Activated naive CD8-positive, alpha-beta T cell treated with anti-CD3 and anti-CD28 coated beads, Interleukin-2, amount 50 U/mL, for 24 hours (primary cell): ENCODE measurements at regions not wholly inside any gene's neighbourhood (a gene's known extent, or its start where the extent isn't known, plus 50 kb on each side); places are given as distances from the start of the nearest gene placed in this dataset.
"Not testable (repeated sequence)": the region's sequence is repeated elsewhere in the genome, so short reads cannot be mapped to it uniquely, and the experiment has no call there.

Source experiments
- ATAC-seq: fragments of 150-1000 bp; cut with Tn5 transposase; one replicate; pipeline ENCODE4 v1.10.0; 2021
- DNase-seq: peaks from one replicate; pipeline ENCODE4 v3.0.0; 2021
- H3K27ac Mint-ChIP-seq: one replicate; pipeline ENCODE4 v1.8.0; 2021; ENCODE audit warnings: mild to moderate bottlenecking, mixed read lengths
- H3K27me3 Mint-ChIP-seq: one replicate; pipeline ENCODE4 v1.8.0; 2021; ENCODE audit warnings: mixed read lengths
- H3K36me3 Mint-ChIP-seq: one replicate; pipeline ENCODE4 v1.8.0; 2021; ENCODE audit warnings: low read depth, mixed read lengths
- H3K4me1 Mint-ChIP-seq: one replicate; pipeline ENCODE4 v1.8.0; 2021; ENCODE audit warnings: mixed read lengths
- H3K4me3 Mint-ChIP-seq: one replicate; pipeline ENCODE4 v1.8.0; 2021; ENCODE audit warnings: mild to moderate bottlenecking, moderate library complexity, mixed read lengths
- H3K9me3 Mint-ChIP-seq: one replicate; pipeline ENCODE4 v1.8.0; 2021; ENCODE audit warnings: mixed read lengths

DNA sequence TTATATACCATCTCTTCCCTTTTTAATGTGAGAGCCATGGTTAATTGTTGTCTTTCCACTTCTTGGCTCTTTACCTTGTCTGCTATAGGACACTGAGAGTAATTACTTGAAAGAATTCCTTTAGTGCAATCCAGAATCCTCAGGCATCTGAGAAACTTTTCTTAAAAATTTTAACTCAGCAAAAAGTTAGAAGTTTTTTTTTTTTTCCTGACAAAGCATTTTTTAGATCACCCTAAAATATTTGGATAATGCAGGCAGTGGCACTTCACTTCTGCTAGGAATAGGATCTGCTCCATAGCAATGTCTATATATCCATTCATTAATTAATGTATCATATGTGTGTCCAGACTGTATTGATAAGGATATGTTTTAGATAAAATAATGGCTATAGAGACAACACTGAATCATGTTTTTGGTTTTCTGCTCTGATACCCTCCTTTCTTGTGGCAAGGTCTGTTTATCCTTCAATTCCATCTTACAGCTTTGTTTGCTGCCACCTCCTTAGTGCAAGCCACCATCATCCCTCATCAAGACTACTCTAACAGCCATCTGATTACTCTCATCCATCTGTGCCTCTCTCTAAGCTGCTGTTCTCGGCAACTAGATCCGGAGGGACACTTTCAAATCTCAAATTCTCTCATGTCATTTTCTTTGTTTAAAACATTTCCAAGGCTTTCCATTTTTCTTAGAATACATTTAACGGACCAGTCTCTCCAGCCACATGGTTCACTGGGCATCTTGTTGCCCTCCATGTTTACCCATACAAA lies 563.5 kb downstream of the EDEM1 start:
- DNase-seq (no peak), ATAC-seq (no peak)
- no peaks in the 10 kb centered on the region for H3K36me3 Mint-ChIP-seq
- H3K4me1 Mint-ChIP-seq = no peaks in the 10 kb centered on the region
- H3K27me3 Mint-ChIP-seq = no peaks in the 10 kb centered on the region
- peaks cover 9% of the 10 kb centered on the region for H3K9me3 Mint-ChIP-seq
- no peak overlapping the region for H3K4me3 Mint-ChIP-seq
- no peak overlapping the region for H3K27ac Mint-ChIP-seq

DNA sequence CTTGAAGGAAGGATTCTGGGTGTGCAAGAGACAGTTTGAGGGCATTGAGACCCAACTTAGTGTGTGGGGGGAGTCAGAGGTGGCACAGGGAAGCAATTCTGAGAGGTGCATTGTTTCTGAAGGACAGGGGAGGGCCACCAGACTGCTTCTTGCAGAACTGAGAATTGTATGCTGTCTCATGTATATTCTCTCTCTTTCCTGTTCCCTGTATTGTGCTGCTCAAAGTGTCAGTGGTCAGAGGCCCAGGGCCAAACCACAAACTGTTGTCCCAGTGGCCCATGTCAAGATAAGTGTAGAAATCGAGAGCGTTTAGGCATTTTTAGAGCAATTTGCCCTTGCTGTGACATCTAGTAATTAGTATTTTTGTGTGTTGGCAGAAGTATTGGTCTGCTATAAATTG lies 567.1 kb downstream of the EDEM1 start:
- ATAC-seq (no peak), DNase-seq (no peak)
- Mint-ChIP-seq H3K4me3 (no peak overlapping the region), H3K9me3 (no peaks in the 10 kb centered on the region), H3K4me1 (no peaks in the 10 kb centered on the region), H3K27me3 (no peaks in the 10 kb centered on the region), H3K27ac (no peak overlapping the region), H3K36me3 (no peaks in the 10 kb centered on the region)

DNA sequence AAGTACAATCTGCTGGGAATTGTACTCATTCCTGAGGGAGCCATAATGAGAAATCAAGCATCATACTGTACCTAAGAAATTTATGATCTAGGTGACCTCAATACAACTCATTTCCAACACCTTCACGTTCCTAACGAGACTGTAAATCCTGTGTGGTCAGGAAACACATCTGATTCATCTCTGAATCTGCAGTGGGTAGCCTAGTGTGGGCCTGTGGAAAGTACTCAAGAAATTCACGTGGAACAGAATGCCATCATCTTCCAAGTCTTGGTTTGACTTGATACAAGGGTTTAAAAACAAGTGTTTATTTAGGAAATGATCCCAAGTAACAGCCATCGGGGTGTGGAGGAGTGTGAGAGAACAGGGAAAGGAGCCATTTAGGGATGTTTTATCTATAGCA lies 568.9 kb downstream of the EDEM1 start:
- DNase-seq (no peak), ATAC-seq (no peak)
- Mint-ChIP-seq H3K4me3 (no peak overlapping the region), H3K9me3 (no peaks in the 10 kb centered on the region), H3K27me3 (no peaks in the 10 kb centered on the region), H3K36me3 (no peaks in the 10 kb centered on the region), H3K27ac (no peak overlapping the region), H3K4me1 (no peaks in the 10 kb centered on the region)

DNA sequence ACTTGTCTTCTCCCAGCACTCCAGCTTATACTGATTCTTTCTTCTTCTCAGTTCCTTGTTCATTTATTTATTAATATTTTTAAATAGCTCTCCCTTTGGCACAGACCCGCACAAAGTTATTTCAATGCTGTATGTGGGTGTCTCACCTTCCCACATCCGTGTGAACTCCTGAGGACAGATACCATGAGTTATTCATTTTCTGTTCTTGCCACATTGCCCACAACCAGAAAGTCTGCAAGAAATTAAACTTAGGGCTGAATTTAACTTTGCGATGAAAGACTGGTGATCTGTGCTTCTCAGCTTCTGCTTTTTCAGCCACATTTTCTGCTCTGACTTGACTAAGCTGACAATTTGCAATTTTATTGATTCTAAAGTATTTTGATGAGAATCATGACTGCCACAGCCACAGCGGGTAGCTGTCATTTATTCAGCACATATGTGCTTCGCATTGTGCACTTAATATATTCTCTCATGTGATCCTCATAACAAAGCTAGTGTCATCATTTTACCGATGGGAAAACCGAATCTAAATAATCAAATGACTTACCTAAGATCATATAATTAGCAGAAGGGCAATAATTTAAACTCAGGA lies 569.8 kb downstream of the EDEM1 start:
- DNase-seq = no peak
- Mint-ChIP-seq H3K27ac (no peak overlapping the region), H3K27me3 (no peaks in the 10 kb centered on the region), H3K4me3 (no peak overlapping the region), H3K9me3 (no peaks in the 10 kb centered on the region), H3K4me1 (no peaks in the 10 kb centered on the region), H3K36me3 (no peaks in the 10 kb centered on the region)
- no peak for ATAC-seq

GRCh38 chr3:5758699-5759098 lies 571.2 kb downstream of the EDEM1 start:
- no peak for DNase-seq
- no peak for ATAC-seq
- no peak overlapping the region for H3K27ac Mint-ChIP-seq
- no peak overlapping the region for H3K4me3 Mint-ChIP-seq
- no peaks in the 10 kb centered on the region for H3K27me3 Mint-ChIP-seq
- H3K36me3 Mint-ChIP-seq = no peaks in the 10 kb centered on the region
- no peaks in the 10 kb centered on the region for H3K9me3 Mint-ChIP-seq
- no peaks in the 10 kb centered on the region for H3K4me1 Mint-ChIP-seq

GRCh38 chr3:5762506-5762905 lies 575.0 kb downstream of the EDEM1 start:
- H3K27me3 Mint-ChIP-seq = no peaks in the 10 kb centered on the region
- no peak overlapping the region for H3K4me3 Mint-ChIP-seq
- H3K36me3 Mint-ChIP-seq = no peaks in the 10 kb centered on the region
- no peak for DNase-seq
- no peak overlapping the region for H3K27ac Mint-ChIP-seq
- no peaks in the 10 kb centered on the region for H3K4me1 Mint-ChIP-seq
- no peak for ATAC-seq
- no peaks in the 10 kb centered on the region for H3K9me3 Mint-ChIP-seq

- DNase-seq (no peak), ATAC-seq (no peak)
- Mint-ChIP-seq H3K9me3 (no peaks in the 10 kb centered on the region), H3K27me3 (no peaks in the 10 kb centered on the region), H3K27ac (no peak overlapping the region), H3K36me3 (no peaks in the 10 kb centered on the region), H3K4me1 (peaks cover 2% of the 10 kb centered on the region), H3K4me3 (no peak overlapping the region)
Measured at GRCh38 chr3:5766848-5767247, 579.3 kb downstream of the EDEM1 start.

DNA sequence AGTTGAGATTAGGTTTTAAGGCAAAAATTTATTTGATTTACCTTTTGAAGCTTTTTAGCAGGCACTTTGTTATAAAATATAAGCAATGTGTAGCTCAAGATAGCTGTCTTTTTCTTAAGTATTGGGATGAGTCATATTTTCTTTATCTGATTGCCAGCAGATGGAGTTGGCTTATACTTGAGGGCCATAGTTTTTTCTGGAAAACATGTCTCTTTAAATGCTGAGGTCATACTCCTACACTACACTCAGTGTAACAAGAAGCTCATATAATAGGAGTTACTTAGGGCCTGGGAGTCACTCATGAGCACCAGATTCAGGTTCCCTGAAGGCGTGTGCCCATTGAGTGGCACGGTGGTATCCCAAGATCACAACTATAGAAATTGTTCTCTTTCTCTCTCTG lies 579.8 kb downstream of the EDEM1 start:
- Mint-ChIP-seq H3K9me3 (no peaks in the 10 kb centered on the region), H3K4me1 (peaks cover 2% of the 10 kb centered on the region), H3K4me3 (no peak overlapping the region), H3K36me3 (no peaks in the 10 kb centered on the region), H3K27me3 (no peaks in the 10 kb centered on the region), H3K27ac (no peak overlapping the region)
- DNase-seq = no peak
- no peak for ATAC-seq

DNA sequence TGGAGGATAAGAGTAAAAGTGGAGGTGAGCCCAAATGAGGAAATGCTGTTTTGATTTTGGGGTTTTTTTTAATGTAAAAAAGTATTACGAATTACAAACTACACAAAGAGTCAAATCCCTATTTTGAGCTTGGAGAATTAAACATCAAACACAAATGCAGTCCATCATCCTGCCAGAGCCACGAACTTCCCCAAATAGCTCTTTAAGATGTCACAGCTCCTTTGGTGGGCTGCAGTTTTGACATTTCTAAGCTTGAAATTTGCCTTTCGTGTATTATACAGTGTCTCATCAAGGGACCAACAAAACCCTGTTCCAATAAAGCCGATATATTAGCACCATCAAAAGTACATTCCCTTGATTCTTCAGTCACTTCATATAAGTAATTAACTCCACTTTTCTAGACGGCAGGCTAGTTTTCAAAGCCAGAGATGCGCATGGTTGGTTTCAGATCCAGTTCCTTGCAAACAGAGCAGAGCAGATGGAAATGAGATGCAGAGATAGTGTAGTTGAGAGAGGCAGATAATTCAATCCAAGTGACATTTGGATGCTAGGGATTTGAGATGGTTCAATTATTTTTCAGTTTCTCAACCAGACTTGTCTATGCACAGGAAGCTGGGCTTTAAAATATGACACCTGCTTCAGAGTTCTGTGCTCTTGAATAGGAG lies 580.9 kb downstream of the EDEM1 start:
- Mint-ChIP-seq H3K27ac (no peak overlapping the region), H3K27me3 (no peaks in the 10 kb centered on the region), H3K4me1 (peaks cover 2% of the 10 kb centered on the region), H3K36me3 (no peaks in the 10 kb centered on the region), H3K9me3 (no peaks in the 10 kb centered on the region), H3K4me3 (no peak overlapping the region)
- ATAC-seq (no peak), DNase-seq (no peak)

- no peaks in the 10 kb centered on the region for H3K36me3 Mint-ChIP-seq
- ATAC-seq (no peak), DNase-seq (no peak)
- peaks cover 2% of the 10 kb centered on the region for H3K4me1 Mint-ChIP-seq
- H3K4me3 Mint-ChIP-seq = no peak overlapping the region
- no peaks in the 10 kb centered on the region for H3K27me3 Mint-ChIP-seq
- peaks cover 7% of the 10 kb centered on the region for H3K9me3 Mint-ChIP-seq
- no peak overlapping the region for H3K27ac Mint-ChIP-seq
Measured at GRCh38 chr3:5769825-5770224, 582.3 kb downstream of the EDEM1 start.

DNA sequence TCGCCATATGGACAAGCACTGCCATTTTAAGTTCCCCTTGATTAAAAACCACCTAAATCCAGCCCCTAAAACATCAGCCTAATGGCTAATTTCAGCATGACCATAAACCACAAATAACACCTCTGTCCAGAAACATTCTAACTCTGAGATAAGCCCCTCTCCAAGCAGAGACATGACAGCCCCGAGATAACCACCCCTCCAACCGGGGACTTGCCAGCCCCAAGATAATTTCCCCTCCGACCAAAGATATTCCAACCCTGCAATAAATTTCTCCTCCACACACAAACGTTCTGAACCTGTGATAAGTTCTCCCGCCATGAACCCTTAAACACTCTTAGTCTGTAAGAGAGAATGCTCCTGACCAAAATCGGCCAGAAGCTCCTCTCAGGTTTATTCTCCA lies 586.8 kb downstream of the EDEM1 start:
- ATAC-seq (no peak), DNase-seq (no peak)
- H3K4me3 Mint-ChIP-seq = no peak overlapping the region
- H3K4me1 Mint-ChIP-seq = no peaks in the 10 kb centered on the region
- peaks cover 12% of the 10 kb centered on the region for H3K9me3 Mint-ChIP-seq
- no peaks in the 10 kb centered on the region for H3K36me3 Mint-ChIP-seq
- H3K27ac Mint-ChIP-seq = no peak overlapping the region
- H3K27me3 Mint-ChIP-seq = no peaks in the 10 kb centered on the region

- ATAC-seq, H3K36me3 Mint-ChIP-seq, DNase-seq, H3K4me3 Mint-ChIP-seq, H3K27me3 Mint-ChIP-seq, H3K4me1 Mint-ChIP-seq, H3K27ac Mint-ChIP-seq: not testable (repeated sequence)
- peaks cover 12% of the 10 kb centered on the region for H3K9me3 Mint-ChIP-seq
Measured at GRCh38 chr3:5775100-5775499, 587.6 kb downstream of the EDEM1 start.

DNA sequence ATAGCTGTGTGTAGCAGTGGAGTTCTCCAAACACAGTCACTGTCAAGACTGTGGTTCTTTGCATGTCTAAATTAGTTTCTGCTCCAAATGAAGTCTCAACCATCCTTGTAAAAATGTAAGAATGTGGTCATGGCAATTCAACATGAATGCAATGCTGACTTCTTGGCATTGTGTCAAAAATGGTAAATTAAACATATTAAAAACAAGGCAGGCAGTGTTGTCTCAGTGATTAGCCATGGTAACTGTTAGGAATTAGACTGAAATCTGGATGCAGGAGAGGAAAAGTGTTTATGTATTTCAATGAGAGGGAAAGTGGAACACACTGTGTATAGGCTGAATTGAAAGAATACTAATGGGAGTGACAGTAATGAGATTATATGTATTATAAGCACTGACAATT lies 597.2 kb downstream of the EDEM1 start:
- H3K27ac Mint-ChIP-seq = no peak overlapping the region

GRCh38 chr3:5787861-5788488 lies 600.5 kb downstream of the EDEM1 start:
- Mint-ChIP-seq H3K4me1 (no peaks in the 10 kb centered on the region), H3K9me3 (no peaks in the 10 kb centered on the region), H3K36me3 (no peaks in the 10 kb centered on the region), H3K4me3 (no peak overlapping the region), H3K27ac (no peak overlapping the region), H3K27me3 (no peaks in the 10 kb centered on the region)
- DNase-seq = no peak
- ATAC-seq = no peak

More for the DNA sequence above, 597.2 kb downstream of the EDEM1 start:
- H3K9me3 Mint-ChIP-seq = peaks cover 3% of the 10 kb centered on the region
- ATAC-seq = no peak
- no peaks in the 10 kb centered on the region for H3K36me3 Mint-ChIP-seq
- no peak for DNase-seq
- no peak overlapping the region for H3K4me3 Mint-ChIP-seq
- peaks cover 2% of the 10 kb centered on the region for H3K27me3 Mint-ChIP-seq
- H3K4me1 Mint-ChIP-seq = no peaks in the 10 kb centered on the region

DNA sequence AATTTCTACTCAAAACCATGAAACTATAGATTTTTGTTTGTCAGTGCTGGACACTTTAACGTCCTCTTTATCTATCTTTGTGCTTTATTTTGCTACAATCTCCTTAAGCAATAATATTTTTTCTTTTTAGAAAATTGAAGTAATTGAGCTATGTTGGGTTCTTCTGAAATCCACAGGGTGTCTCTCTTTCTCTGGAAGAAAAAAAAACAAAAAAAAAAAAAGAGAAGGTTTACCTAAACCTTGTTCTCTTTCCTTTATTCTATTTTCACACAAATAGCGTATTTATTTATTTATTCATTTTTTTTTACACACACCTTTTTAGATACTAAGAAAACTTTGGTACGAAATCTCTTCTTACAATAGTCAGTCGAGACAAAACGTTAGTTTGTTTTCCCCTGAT lies 601.0 kb downstream of the EDEM1 start:
- no peak overlapping the region for H3K4me3 Mint-ChIP-seq
- no peaks in the 10 kb centered on the region for H3K36me3 Mint-ChIP-seq
- no peak overlapping the region for H3K27ac Mint-ChIP-seq
- ATAC-seq (no peak), DNase-seq (no peak)
- H3K4me1 Mint-ChIP-seq = no peaks in the 10 kb centered on the region
- H3K27me3 Mint-ChIP-seq = no peaks in the 10 kb centered on the region
- no peaks in the 10 kb centered on the region for H3K9me3 Mint-ChIP-seq
